ENCODE measurements at regions not wholly inside any gene's neighbourhood (a gene's known extent, or its start where the extent isn't known, plus 50 kb on each side); places are given as distances from the start of the nearest gene placed in this dataset.

GRCh38 chr1:24255226-24255625, 63.9 kb upstream of the GRHL3 start:
- Histone ChIP-seq H3K4me1 (replicated peaks in 1 of 2) (no peaks in the 10 kb centered on the region), H3K4me3 (no peak overlapping the region), H3K36me3 (replicated peaks in 1 of 2) (no peaks in the 10 kb centered on the region), H3K9me3 (replicated peaks in 1 of 3) (no peaks in the 10 kb centered on the region), H3K27ac (no peak overlapping the region), H3K27me3 (no peaks in the 10 kb centered on the region)
- 89 to 95% (median 92%) methylated on average over 7 of the region's 7 CpGs for WGBS, 4 donors
- DNase-seq: no peak
- TF ChIP-seq CTCF (IDR thresholded peaks at IDR 0.05) (no peak), POLR2A (IDR thresholded peaks at IDR 0.05) (no peak)
- intact Hi-C loops (cut with DNase I): no loop called here

- Histone ChIP-seq H3K4me1 (replicated peaks in 1 of 2) (no peaks in the 10 kb centered on the region), H3K27me3 (no peaks in the 10 kb centered on the region), H3K36me3 (replicated peaks in 1 of 2) (no peaks in the 10 kb centered on the region), H3K9me3 (replicated peaks in 1 of 3) (no peaks in the 10 kb centered on the region), H3K27ac (no peak overlapping the region), H3K4me3 (no peak overlapping the region)
- no peak for TF ChIP-seq POLR2A (IDR thresholded peaks at IDR 0.05)
- no peak for TF ChIP-seq CTCF (IDR thresholded peaks at IDR 0.05)
- DNase-seq: no peak
- intact Hi-C loops (cut with DNase I): no loop called here
- WGBS, 4 donors: 84 to 96% (median 88%) methylated on average over 7 to 9 of the region's 9 CpGs
Observed at GRCh38 chr1:24254783-24255182, 64.4 kb upstream of the GRHL3 start.

GRCh38 chr1:24253571-24253970, 65.6 kb upstream of the GRHL3 start:
- Histone ChIP-seq H3K4me1 (replicated peaks in 1 of 2) (no peaks in the 10 kb centered on the region), H3K27me3 (no peaks in the 10 kb centered on the region), H3K9me3 (replicated peaks in 1 of 3) (no peaks in the 10 kb centered on the region), H3K4me3 (no peak overlapping the region), H3K27ac (no peak overlapping the region), H3K36me3 (replicated peaks in 1 of 2) (no peaks in the 10 kb centered on the region)
- TF ChIP-seq POLR2A (IDR thresholded peaks at IDR 0.05): no peak
- no peak for TF ChIP-seq CTCF (IDR thresholded peaks at IDR 0.05)
- DNase-seq: no peak
- 86 to 92% (median 89%) methylated on average over 4 to 6 of the region's 6 CpGs for WGBS, 4 donors
- intact Hi-C loops (cut with DNase I): no loop called here

GRCh38 chr1:24252185-24252780, 65.2 kb upstream of the IFNLR1 start:
- no peak overlapping the region for H3K4me3 ChIP-seq
- no peaks in the 10 kb centered on the region for H3K9me3 ChIP-seq (replicated peaks in 1 of 3)
- intact Hi-C loops (cut with DNase I): no loop called here
- H3K4me1 ChIP-seq (replicated peaks in 1 of 2): no peaks in the 10 kb centered on the region
- WGBS, 4 donors: 76 to 87% (median 82%) methylated on average over 2 of the region's 2 CpGs
- no peak for TF ChIP-seq CTCF (IDR thresholded peaks at IDR 0.05)
- TF ChIP-seq POLR2A (IDR thresholded peaks at IDR 0.05): no peak
- H3K27me3 ChIP-seq: no peaks in the 10 kb centered on the region
- no peak overlapping the region for H3K27ac ChIP-seq
- DNase-seq: no peak
- no peaks in the 10 kb centered on the region for H3K36me3 ChIP-seq (replicated peaks in 1 of 2)
